ENCODE measurements at regions not wholly inside any gene's neighbourhood (a gene's known extent, or its start where the extent isn't known, plus 50 kb on each side); places are given as distances from the start of the nearest gene placed in this dataset.

DNA sequence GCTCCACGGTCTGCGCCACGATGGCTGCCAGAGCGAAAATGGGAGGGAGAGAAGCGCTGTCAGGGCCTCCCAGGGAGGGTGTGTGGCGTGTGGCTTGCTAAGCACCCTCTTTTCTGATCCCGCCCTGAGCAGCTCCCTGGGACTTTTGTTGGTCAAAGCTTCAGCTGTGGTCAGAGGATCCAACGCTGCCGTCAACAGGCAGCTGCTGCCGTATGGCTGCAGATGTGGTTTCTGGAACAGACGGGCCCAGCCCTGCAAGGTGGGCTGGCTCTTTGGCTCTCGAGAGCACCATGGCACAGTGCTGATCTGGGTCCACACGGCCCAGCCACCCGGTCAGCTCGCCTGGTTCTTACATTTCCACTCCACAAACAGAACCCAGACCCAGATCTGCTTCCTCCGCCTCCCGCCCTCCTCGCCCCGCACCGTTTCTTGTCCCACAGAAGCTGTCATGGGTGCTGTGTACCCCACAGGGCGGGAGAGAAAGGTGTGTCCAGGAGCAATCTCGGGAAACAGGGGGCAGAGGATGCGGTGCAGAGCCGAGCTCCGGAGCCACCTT, 86.0 kb upstream of the BHLHE23 start:
- peaks cover 0 to 90% (median 2%) of the 10 kb centered on the region in 4 donors for H3K27me3 ChIP-seq
- TF ChIP-seq, protein P1, sequence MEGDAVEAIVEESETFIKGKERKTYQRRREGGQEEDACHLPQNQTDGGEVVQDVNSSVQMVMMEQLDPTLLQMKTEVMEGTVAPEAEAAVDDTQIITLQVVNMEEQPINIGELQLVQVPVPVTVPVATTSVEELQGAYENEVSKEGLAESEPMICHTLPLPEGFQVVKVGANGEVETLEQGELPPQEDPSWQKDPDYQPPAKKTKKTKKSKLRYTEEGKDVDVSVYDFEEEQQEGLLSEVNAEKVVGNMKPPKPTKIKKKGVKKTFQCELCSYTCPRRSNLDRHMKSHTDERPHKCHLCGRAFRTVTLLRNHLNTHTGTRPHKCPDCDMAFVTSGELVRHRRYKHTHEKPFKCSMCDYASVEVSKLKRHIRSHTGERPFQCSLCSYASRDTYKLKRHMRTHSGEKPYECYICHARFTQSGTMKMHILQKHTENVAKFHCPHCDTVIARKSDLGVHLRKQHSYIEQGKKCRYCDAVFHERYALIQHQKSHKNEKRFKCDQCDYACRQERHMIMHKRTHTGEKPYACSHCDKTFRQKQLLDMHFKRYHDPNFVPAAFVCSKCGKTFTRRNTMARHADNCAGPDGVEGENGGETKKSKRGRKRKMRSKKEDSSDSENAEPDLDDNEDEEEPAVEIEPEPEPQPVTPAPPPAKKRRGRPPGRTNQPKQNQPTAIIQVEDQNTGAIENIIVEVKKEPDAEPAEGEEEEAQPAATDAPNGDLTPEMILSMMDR (IDR thresholded peaks at IDR 0.05): no peak
- no peak for TF ChIP-seq POLR2A (IDR thresholded peaks at IDR 0.05; ENCODE audit: low read depth)
- TF ChIP-seq POLR2AphosphoS5 (IDR thresholded peaks at IDR 0.05): no peak
- no peak for TF ChIP-seq EP300 (IDR thresholded peaks at IDR 0.05)
- WGBS: 72% methylated on average over 15 of the region's 25 CpGs

DNA sequence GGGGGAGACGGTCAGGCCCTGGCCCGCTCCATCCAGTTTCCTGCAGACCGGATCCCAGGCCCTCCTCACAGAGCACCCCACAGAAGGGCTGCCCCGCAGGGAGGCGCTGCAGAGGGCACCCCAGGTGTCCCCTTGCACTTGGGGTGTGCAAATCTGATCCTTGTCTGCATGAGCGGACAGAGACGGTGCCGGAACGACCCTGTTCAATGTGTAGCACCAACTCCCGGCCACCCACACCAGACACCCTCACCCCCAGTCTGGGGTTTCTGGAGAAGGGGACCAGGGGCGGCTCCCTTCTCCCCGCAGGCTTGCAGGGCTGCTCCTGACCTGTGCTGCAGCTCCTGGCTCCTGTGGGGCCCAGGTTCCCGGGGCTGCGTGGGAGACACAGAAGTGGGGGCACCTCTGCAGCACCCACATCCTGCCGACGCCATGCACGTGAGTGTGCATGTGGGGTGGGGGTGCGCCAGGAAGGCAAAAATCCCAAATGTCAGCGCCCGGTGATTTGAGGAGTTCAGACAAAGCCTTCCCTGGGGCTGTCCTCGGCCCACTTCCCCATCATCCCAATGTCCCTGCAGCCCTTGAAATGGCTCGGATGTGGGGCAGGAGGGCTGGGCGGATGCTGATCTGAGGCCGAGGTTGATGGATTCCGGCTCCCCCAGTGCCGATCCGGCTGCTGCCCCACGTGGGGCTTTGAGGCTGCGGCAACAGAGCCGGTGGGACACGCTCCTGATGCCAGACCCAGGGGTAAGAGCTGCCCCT, 85.3 kb upstream of the BHLHE23 start:
- 79% methylated on average over 17 of the region's 31 CpGs for WGBS
- Histone ChIP-seq H3K9me3 (no peaks in the 10 kb centered on the region), H3K27ac (replicated peaks in 1 of 4) (no peak overlapping the region), H3K36me3 (no peaks in the 10 kb centered on the region), H3K4me3 (no peak overlapping the region), H3K27me3 (peaks cover 0 to 90% (median 2%) of the 10 kb centered on the region in 4 donors), H3K4me1 (no peaks in the 10 kb centered on the region)
- DNase-seq (ENCODE audit: extremely low spot score): no peak
- TF ChIP-seq POLR2A (IDR thresholded peaks at IDR 0.05; ENCODE audit: low read depth): no peak
- TF ChIP-seq, protein P1 (IDR thresholded peaks at IDR 0.05): no peak
- TF ChIP-seq EP300 (IDR thresholded peaks at IDR 0.05): no peak
- TF ChIP-seq POLR2AphosphoS5 (IDR thresholded peaks at IDR 0.05): no peak
- intact Hi-C loops (cut with DNase I): no loop called here

More for the DNA sequence above, 86.0 kb upstream of the BHLHE23 start:
- Histone ChIP-seq H3K4me1 (no peaks in the 10 kb centered on the region), H3K36me3 (no peaks in the 10 kb centered on the region), H3K9me3 (no peaks in the 10 kb centered on the region), H3K27ac (replicated peaks in 1 of 4) (no peak overlapping the region), H3K4me3 (no peak overlapping the region)
- intact Hi-C loops (cut with DNase I): no loop called here
- no peak for DNase-seq (ENCODE audit: extremely low spot score)

DNA sequence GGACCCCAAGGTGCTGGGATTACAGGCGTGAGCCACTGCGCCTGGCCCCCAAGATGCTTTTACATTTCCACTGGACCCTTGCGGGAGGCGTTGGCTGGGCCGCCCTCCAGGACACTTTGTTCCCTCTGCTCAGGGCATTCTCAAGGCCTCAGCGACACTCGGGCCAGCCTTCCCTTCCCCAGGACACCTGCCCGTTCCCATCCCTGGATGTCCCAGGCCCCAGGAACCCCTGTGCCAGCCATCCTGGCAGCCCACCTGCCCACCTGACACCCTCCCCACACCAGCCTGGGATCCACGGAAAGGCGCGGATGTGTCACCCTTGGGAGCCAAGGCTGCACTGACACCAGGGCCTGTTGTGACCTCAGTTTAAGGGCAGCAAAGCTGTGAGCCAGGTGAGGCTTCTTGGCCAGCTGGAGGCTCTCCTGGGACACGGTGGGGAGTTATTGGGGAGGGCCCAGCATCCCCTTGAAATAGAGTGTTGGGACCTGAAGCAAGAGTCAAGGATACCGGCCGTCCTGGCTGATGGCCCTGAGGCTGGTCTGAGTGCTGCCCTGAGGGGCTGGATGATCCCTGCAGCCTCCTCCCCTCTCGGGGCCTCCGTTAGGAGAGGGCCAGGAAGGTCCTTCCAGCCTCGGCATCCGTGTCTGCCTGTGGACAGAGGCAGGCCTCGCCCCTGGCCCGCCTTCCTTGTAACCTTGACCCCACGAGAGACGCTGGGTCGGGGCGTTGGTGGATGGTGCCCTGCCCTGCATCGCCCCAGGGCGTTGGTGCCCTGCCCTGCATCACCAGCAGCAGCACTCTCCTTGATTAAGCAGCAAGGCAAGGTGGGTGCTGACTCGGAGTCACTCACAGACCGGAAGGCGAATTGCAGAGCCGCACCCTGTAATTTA, 84.2 kb upstream of the BHLHE23 start:
- Histone ChIP-seq H3K4me3 (no peak overlapping the region), H3K27me3 (peaks cover 0 to 88% (median 2%) of the 10 kb centered on the region in 4 donors), H3K36me3 (no peaks in the 10 kb centered on the region), H3K4me1 (no peaks in the 10 kb centered on the region), H3K27ac (replicated peaks in 1 of 4) (no peak overlapping the region), H3K9me3 (no peaks in the 10 kb centered on the region)
- no peak for DNase-seq (ENCODE audit: extremely low spot score)
- intact Hi-C loops (cut with DNase I): no loop called here
- TF ChIP-seq, protein P1 (IDR thresholded peaks at IDR 0.05): no peak
- TF ChIP-seq POLR2AphosphoS5 (IDR thresholded peaks at IDR 0.05): no peak
- TF ChIP-seq POLR2A (IDR thresholded peaks at IDR 0.05; ENCODE audit: low read depth): no peak
- no peak for TF ChIP-seq EP300 (IDR thresholded peaks at IDR 0.05)
- WGBS: 80% methylated on average over 27 of the region's 30 CpGs

DNA sequence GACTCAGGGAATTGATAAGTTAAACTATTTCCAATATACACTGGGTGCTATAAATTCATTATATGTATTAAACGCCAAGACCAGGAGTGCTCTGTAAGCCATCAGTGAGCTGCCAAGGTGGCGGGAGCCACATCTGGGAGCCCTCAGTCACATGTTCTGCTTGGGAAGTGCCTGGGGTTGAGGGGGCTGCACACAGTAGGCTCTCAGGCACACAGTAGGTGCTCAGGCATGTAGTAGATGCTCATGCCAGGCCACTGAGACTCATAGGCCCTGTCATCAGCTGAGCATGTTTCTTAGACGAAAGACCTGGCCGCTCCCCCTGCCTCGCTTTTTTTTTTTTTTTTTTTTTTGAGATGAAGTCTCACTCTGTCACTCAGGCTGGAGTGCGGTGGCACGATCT, 83.3 kb upstream of the BHLHE23 start:
- 78% methylated on average over 7 of the region's 7 CpGs for WGBS
- intact Hi-C loops (cut with DNase I): no loop called here
- no peak for DNase-seq (ENCODE audit: extremely low spot score)
- no peaks in the 10 kb centered on the region for H3K4me1 ChIP-seq
- H3K27me3 ChIP-seq: peaks cover 0 to 88% (median 2%) of the 10 kb centered on the region in 4 donors
- TF ChIP-seq, protein P1 (IDR thresholded peaks at IDR 0.05): no peak
- TF ChIP-seq EP300 (IDR thresholded peaks at IDR 0.05): no peak
- no peak for TF ChIP-seq POLR2A (IDR thresholded peaks at IDR 0.05; ENCODE audit: low read depth)
- no peak for TF ChIP-seq POLR2AphosphoS5 (IDR thresholded peaks at IDR 0.05)
- H3K36me3 ChIP-seq: no peaks in the 10 kb centered on the region
- no peaks in the 10 kb centered on the region for H3K9me3 ChIP-seq
- no peak overlapping the region for H3K27ac ChIP-seq (replicated peaks in 1 of 4)
- no peak overlapping the region for H3K4me3 ChIP-seq
